ENCODE measurements at regions not wholly inside any gene's neighbourhood (a gene's known extent, or its start where the extent isn't known, plus 50 kb on each side); places are given as distances from the start of the nearest gene placed in this dataset.

GRCh38 chr6:134720353-134721059 is 229.4 kb downstream of the ALDH8A1 start (continued):
- TF ChIP-seq, protein P1, sequence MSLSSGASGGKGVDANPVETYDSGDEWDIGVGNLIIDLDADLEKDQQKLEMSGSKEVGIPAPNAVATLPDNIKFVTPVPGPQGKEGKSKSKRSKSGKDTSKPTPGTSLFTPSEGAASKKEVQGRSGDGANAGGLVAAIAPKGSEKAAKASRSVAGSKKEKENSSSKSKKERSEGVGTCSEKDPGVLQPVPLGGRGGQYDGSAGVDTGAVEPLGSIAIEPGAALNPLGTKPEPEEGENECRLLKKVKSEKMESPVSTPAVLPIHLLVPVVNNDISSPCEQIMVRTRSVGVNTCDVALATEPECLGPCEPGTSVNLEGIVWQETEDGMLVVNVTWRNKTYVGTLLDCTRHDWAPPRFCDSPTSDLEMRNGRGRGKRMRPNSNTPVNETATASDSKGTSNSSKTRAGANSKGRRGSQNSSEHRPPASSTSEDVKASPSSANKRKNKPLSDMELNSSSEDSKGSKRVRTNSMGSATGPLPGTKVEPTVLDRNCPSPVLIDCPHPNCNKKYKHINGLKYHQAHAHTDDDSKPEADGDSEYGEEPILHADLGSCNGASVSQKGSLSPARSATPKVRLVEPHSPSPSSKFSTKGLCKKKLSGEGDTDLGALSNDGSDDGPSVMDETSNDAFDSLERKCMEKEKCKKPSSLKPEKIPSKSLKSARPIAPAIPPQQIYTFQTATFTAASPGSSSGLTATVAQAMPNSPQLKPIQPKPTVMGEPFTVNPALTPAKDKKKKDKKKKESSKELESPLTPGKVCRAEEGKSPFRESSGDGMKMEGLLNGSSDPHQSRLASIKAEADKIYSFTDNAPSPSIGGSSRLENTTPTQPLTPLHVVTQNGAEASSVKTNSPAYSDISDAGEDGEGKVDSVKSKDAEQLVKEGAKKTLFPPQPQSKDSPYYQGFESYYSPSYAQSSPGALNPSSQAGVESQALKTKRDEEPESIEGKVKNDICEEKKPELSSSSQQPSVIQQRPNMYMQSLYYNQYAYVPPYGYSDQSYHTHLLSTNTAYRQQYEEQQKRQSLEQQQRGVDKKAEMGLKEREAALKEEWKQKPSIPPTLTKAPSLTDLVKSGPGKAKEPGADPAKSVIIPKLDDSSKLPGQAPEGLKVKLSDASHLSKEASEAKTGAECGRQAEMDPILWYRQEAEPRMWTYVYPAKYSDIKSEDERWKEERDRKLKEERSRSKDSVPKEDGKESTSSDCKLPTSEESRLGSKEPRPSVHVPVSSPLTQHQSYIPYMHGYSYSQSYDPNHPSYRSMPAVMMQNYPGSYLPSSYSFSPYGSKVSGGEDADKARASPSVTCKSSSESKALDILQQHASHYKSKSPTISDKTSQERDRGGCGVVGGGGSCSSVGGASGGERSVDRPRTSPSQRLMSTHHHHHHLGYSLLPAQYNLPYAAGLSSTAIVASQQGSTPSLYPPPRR (CRISPR knock-in tag; IDR thresholded peaks at IDR 0.05; ENCODE audit: borderline replicate concordance), result no peak
- TF ChIP-seq SRSF1 (IDR thresholded peaks at IDR 0.05; ENCODE audit: low read depth, low read length), result no peak
- TF ChIP-seq SAFB (IDR thresholded peaks at IDR 0.05; ENCODE audit: borderline replicate concordance, low read depth, low read length), result no peak
- TF ChIP-seq FOSL1 (tag; conservative IDR thresholded peaks at IDR 0.05), result no peak
- TF ChIP-seq, protein P2, sequence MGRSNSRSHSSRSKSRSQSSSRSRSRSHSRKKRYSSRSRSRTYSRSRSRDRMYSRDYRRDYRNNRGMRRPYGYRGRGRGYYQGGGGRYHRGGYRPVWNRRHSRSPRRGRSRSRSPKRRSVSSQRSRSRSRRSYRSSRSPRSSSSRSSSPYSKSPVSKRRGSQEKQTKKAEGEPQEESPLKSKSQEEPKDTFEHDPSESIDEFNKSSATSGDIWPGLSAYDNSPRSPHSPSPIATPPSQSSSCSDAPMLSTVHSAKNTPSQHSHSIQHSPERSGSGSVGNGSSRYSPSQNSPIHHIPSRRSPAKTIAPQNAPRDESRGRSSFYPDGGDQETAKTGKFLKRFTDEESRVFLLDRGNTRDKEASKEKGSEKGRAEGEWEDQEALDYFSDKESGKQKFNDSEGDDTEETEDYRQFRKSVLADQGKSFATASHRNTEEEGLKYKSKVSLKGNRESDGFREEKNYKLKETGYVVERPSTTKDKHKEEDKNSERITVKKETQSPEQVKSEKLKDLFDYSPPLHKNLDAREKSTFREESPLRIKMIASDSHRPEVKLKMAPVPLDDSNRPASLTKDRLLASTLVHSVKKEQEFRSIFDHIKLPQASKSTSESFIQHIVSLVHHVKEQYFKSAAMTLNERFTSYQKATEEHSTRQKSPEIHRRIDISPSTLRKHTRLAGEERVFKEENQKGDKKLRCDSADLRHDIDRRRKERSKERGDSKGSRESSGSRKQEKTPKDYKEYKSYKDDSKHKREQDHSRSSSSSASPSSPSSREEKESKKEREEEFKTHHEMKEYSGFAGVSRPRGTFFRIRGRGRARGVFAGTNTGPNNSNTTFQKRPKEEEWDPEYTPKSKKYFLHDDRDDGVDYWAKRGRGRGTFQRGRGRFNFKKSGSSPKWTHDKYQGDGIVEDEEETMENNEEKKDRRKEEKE (IDR thresholded peaks at IDR 0.05; ENCODE audit: borderline replicate concordance in 1 of 2, control insufficient read depth in 1 of 2, low read depth in 2 of 2, low read length in 1 of 2), result no peak
